Activated CD8-positive, alpha-beta memory T cell treated with anti-CD3 and anti-CD28 coated beads for 36 hours (primary cell): ENCODE measurements at regions not wholly inside any gene's neighbourhood (a gene's known extent, or its start where the extent isn't known, plus 50 kb on each side); places are given as distances from the start of the nearest gene placed in this dataset.
"Not testable (repeated sequence)": the region's sequence is repeated elsewhere in the genome, so short reads cannot be mapped to it uniquely, and the experiment has no call there.

Source experiments
- CTCF ChIA-PET: fragments of 350-600 bp; sonication (Branson Sonifier 250); formaldehyde crosslinking; loops from one replicate; lab custom pipeline; 2021; ENCODE audit warnings: antibody characterized with exemption; lab: Charles Lee
- POLR2A ChIA-PET: fragments of 350-600 bp; sonication (Branson Sonifier 250); formaldehyde crosslinking; loops from one replicate; lab custom pipeline; 2021; ENCODE audit warnings: antibody characterized with exemption; lab: Charles Lee

DNA sequence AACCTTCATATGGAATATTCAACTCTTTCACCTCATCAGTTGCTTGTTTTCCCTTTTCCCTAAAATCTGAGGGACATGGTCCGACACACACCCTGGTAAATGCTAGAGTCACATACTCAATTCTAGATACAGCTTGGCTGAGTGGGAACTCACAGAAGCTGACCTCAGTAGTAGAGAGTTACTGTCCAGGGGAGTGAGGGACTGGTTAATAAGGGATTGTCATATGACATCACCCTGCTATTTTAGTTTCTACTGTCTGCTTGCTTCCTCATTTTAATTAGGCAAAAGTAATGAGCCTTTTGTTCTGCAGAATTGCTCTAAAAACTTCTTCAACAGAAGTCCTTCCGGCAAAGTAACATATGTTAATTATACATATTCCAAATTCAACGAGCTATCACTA lies 244.5 kb downstream of the ZIC4 start:
- ChIA-PET POLR2A (no interaction called here), CTCF (no interaction called here)

DNA sequence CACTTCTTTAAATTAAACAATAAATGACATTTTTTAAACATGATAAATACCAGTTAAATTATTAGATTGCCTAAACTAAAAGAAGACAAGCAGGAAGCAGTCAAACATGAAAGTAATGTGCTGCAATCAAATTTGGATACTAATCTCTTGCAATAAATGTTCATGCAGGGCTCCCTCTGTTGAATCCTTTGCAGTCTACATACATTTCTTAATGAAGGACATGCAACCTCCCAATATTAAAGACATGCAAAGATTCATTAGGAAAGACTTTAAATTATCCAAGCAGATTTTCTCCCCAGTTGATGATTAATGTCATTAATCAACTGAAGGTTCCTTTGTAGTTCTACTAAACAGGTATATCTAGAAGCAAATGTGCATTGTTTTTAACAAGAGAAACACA lies 245.4 kb downstream of the ZIC4 start:
- ChIA-PET POLR2A (no interaction called here), CTCF (no interaction called here)

DNA sequence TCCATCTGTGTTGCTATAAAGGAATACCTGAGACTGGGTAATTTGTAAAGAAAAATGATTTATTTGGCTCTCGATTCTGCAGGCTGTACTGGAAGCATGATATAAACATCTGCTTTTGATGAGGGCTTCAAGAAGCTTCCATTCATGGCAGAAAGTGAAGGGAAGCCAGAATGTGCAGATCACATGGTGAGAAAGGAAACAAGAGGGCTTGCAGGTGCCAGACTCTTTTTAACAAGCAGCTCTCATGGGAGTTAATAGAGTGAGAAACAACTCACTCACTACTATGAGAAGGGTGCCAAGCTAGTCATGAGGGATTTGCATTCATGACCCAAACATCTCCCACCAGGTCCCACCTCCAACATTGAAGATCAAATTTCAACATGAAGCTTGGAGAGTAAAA lies 247.2 kb downstream of the ZIC4 start:
- CTCF ChIA-PET = no interaction called here
- POLR2A ChIA-PET = no interaction called here

DNA sequence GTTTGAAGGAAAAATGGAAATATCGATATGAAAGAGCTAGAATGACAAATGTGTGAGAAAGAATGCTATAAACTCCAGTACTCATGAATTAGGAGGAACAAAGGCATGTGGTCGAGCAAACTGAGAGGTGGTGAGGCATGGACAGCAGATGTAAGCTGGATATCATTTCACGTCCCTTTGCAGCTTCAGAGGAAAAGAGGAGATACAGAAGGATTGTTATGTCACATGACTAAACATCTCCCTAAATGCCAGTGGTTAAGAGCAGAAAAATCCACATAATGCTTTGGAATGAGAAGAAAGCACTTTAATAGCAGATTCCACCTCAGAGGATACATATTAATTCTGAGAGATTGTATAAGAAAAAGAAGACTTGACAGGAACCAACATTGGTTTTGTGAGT lies 248.7 kb downstream of the ZIC4 start:
- ChIA-PET CTCF (no interaction called here), POLR2A (no interaction called here)

DNA sequence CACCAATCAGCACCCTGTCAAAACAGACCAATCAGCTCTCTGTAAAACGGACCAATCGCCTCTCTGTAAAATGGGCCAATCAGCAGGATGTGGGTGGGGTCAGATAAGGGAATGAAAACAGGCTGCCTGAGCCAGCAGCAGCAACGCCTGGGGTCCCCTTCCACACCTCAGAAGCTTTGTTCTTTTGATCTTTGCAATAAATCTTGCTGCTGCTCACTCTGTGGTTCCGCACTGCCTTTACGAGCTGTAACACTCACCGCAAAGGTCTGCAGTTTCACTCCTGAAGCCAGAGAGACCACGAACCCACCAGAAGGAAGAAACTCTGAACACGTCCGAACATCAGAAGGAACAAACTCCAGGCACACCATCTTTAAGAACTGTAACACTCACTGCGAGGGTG lies 251.4 kb downstream of the ZIC4 start:
- POLR2A ChIA-PET, CTCF ChIA-PET: not testable (repeated sequence)

DNA sequence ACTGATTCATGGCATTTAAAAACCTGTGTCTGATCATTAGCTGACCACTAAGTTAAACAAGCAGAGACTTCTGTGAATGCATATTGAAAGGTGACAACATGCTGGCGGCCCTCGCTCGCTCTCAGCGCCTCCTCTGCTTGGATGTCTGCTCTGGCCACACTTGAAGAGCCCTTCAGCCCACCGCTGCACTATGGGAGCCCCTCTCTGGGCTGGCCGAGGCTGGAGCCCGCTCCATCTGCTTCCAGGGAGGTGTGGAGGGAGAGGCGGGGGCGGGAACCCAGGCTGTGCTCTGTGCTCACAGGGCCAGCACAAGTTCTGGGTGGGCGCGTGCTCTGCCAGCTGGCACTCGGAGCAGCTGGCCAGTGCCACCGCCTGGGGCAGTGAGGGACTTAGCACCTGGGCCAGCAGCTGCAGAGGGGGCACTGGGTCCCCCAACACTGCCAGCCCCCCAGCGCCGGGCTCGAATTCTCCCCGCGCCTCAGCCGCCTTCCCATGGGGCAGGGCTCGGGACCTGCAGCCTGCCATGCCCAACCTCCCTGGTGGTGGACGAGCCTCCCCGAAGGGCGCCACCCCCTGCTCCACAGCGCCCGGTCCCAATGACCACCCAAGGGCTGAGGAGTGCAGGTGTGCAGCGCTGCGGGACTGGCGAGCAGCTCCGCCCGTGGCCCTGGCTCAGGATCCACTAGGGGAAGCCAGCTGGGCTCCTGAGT lies 252.4 kb downstream of the ZIC4 start:
- POLR2A ChIA-PET = no interaction called here
- CTCF ChIA-PET = no interaction called here

DNA sequence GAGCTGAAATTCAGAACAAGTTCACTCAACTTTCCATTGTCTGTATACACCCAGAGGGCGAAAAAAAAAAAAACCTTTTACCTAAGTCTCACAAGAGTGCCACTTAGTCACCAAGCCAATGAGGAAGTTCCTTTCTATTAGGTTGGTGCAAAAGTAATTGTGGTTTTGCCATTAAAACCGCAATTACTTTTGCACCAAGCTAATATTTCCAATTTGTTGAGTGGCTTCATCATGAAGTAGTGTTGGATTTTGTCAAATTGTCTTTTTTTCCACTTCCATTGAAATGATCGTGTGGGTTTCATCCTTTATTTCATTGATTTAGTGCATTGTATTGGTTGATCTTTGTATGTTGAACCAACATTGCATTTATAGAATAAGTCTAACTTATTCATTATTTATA lies 253.9 kb downstream of the ZIC4 start:
- ChIA-PET CTCF (no interaction called here), POLR2A (no interaction called here)

DNA sequence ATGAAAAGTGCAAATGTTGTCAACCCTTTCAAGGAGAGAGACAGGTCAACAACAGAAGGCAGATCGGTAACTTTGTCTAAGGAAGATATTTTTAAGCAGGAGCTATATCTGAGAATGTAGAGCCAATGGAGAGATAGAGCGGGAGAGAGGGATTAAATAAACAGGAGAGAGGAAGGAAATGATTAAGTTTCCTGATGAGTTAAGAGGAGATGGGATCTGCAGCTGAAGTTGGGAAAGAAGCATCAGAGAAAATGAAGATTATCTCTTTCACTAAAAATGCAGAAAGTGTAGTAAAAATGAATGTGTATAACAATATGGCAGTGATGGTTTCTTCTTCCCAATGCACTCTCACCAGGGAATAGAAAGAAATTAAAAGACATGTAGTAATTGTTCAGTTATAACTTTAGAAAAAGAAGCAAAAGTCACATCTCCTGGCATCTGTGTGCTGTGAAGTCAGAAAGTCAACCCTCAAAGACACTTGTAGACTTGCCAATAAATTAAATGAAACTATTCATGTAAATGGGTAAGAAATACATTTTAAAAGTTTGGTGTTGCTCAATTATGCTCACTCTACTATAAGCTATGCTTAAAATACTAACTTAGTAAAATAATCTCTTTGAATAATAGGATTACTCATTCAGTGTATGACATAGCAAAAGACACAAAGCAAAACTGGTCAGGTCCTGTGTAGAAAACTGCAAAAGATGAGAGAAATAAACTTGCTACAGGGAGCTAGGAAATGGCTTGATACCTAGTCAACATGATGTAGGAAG lies 264.6 kb downstream of the ZIC4 start:
- ChIA-PET CTCF (no interaction called here), POLR2A (no interaction called here)

DNA sequence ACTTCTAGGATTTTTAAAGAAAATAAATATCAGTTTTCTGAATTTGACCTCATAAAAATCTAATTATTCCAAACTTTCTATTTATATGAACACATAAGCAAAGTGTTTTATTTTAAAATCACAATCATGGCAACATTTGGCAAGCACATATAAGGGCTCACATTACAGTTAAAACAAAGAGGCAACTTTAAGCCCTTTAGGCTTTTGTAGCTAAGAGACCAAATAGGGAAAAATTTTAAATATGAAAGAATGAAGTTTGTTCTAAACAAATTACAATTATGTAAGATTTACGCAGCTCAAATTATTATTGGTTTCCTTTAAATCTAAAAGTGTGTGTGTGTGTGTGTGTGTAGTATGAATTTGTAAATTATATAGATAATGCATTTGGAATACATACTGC lies 267.0 kb downstream of the ZIC4 start:
- ChIA-PET CTCF (no interaction called here), POLR2A (no interaction called here)

DNA sequence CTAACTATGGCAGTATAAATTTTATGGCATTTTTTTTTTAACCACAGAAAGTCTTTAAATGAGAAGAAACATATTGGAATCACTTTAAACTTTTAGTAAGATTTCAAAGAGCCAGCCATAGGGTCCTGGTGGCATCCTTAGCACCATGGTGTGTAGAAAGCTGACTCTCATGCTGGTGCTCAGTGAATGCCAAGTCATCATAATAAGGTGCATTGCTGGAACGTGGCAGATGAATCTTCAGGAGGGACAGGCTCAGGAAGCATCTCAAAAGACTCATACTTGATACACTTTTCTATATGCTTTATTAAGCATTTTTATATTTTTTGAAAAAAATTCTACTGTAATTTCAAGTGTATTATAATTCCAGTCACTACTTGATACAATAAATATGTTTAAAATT lies 274.2 kb downstream of the ZIC4 start:
- ChIA-PET POLR2A (no interaction called here), CTCF (no interaction called here)

DNA sequence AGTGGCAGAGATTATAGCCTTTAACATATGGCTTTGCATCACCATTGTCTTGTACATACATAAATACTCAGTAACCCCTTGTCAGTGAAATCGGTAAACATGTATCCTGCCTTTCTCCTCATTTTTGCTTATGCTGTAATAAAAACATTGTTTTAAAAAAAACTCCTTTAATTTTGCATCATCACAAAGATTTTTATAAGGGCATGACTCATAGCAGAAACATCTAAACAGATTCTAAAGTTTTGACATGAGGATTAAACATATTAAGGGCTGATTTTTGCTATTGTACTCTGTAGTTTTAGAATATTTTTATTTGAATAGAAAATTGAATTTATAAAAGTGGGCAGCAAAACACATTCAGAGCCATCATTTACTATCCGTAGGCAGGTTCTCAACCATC lies 275.9 kb downstream of the ZIC4 start:
- CTCF ChIA-PET = no interaction called here
- POLR2A ChIA-PET = interaction anchor here (0.6 kb wide), 1 partner anchor 665 kb away, joined by 5 read pairs; no protein-coding TSS in a partner anchor

DNA sequence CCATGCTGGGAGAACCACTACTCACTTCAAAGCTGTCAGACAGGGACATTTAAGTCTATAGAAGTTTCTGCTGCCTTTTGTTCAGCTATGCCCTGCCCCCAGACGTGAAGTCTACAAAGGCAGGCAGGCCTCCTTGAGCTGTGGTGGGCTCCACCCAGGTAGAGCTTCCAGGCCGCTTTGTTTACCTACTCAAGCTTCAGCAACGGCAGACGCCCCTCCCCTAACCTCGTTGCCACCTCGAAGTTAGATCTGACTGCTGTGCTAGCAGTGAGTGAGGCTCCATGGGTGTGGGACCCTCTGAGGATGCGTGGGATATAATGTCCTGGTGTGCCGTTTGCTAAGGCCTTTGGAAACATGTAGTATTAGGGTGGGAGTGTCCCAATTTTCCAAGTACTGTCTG lies 276.7 kb downstream of the ZIC4 start:
- ChIA-PET POLR2A (no interaction called here), CTCF (no interaction called here)

DNA sequence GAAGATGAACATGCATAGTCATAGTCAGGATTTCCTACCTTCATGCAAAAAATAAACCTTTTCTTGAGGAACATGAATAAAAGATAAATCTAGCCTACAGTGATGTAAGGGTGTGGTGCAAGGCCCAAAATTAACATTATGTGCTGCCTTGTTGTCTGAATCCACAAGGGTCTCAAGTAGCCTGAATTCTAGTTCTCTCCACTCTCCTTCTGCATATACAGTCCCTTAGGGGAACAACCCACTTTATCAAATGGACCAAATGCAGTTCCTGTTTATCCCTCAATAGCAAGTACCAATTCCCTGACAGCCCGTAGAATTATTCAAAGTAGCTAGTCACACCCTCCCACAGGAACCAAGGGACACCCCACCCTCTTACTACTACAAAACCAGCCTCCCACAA lies 284.0 kb downstream of the ZIC4 start:
- ChIA-PET POLR2A (no interaction called here), CTCF (no interaction called here)

DNA sequence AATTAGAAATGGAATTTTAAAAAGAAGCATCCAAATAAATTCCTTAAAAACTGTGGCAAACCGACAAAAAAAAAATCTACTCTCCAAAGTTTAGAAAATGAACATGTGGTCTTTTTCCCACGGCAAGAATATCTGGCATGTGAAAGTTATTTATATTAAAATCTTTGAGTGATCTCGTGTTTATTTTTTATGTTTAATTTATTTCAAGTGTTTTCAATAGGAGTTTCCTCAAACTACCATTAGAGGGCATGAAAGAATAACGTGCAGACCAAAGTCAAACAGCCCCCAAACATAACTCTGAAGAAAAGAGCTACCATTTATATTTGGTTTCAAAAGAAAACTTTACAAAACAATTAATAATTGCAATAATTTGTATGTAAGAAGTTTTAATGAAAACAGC lies 286.4 kb downstream of the ZIC4 start:
- ChIA-PET CTCF (no interaction called here), POLR2A (no interaction called here)

DNA sequence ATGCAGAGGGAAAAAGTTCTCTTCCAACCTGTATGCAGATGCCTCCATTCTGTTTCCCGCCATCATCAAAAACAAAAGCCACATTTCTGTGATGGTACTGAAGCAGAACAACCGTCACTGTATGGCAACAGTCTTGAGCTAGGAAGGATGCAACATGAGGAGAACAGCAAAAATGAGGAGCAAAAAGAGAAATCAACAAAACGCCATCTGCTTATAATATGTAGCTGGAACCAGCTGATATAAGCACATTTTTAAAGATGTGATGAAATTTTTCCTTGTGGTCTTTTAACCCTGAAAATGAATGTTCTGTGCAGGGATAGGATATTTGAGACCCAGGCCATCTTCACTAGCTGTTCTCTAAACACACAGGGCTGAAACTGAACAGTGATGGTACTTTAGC lies 287.0 kb downstream of the ZIC4 start:
- CTCF ChIA-PET = no interaction called here

DNA sequence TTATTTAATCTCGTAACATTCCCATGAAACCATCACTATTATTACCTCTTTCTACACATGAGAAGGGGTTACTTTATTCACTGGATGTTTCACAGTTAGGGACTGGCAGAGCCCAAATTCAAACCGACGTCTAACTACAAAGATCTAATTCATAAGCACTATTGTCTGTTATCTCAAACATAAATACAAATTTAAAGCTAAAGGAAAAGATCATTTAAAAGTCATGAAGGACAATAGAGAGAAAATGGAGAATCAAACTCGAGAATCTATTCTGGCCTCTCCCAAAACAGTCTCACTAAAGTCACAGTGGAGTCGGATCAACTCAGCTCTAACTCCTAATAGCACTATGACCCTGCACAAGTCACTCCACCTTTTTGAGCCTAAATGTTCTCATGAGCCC lies 287.7 kb downstream of the ZIC4 start:
- ChIA-PET POLR2A (no interaction called here), CTCF (no interaction called here)

More for the DNA sequence above, 287.0 kb downstream of the ZIC4 start:
- POLR2A ChIA-PET = no interaction called here

DNA sequence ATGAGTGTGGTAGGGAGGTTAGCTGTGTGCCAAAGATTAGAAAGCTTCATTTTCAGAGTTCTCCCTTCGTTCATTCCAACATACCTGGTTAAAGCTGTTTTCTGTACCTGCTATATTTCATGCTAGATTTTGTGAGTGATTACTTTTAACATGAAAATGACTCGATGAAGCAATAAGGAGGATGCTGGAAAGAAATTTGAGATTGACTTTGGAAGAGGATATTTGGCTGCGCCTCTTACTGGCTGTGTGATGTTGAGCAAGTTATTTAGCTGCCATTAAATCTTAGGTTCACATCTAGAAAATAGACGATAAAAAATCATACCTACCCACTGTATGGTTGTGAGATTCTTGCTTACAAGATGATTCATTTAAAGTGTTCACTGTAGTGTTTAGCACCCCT lies 288.7 kb downstream of the ZIC4 start:
- CTCF ChIA-PET = no interaction called here
- POLR2A ChIA-PET = no interaction called here

DNA sequence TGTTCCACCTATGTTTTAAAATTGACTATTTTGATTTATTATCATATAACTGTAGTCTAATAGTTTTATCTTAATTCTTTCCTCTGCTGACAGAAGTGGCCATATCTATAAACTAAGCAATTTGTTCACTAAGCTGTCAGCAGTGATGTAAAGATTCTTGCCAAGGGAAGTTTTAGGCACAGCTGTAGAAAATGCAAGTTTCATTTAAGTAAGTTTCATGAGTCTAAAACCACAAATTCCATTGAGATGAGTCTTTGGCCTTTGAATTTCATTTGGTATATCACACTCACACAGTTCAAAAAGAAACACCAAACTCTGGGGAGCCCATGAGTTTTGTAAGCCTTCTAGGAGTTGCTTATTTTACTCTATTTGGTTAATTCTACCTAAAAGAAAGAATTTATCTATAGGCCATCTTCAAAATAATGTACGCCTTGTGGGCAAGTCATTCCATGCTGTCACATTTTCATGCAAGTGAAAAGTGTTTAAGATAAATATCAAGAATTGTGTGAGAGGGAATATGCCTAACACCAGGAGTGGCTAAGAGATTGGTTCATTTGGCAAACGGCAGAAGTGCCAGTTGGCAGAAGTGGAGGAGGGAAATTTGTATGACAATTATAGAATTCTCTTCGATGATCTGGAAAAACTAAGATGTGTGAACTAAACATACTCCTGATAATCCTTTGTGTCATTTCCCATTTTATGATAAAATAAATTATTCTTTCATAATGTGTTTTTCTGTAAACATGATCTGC lies 292.9 kb downstream of the ZIC4 start:
- CTCF ChIA-PET = no interaction called here
- POLR2A ChIA-PET = no interaction called here

DNA sequence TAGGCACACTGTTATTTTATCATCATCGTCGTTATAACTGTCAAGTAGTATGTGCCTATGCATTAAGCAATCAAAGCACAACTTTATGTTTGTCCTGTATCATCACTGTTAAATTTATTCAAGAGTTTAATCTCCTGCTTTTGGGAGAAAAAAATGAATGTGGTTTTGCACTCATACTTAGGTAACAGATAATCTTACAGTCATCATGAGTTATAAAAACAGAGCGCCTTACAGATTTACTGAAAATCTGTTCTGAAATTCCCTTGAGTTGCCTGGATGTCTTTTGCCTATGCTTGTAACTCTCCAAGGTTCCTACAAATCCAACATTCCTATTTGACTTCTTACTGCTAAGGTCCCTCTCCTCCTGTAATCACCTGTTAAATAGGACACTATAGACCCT lies 307.3 kb downstream of the ZIC4 start:
- CTCF ChIA-PET = no interaction called here
- POLR2A ChIA-PET = no interaction called here

DNA sequence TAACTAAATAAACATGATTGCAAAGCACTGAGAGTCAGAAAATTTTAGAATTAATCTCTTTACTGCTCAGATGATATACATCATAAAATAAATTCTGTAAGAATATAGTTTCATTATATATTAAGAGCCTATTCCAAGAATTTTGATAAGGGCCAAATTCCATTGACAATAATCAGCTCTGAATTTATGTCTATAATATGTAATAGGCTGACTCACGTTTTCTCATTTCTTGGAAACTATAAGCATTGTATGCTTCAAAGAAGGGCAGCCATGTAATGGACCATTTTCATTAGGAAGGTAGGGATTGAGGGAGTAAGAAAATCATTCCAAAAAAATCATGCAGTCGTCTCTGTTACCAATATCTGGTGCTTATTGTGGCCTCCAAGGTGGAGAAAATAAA lies 315.9 kb downstream of the ZIC4 start:
- ChIA-PET CTCF (no interaction called here), POLR2A (no interaction called here)

DNA sequence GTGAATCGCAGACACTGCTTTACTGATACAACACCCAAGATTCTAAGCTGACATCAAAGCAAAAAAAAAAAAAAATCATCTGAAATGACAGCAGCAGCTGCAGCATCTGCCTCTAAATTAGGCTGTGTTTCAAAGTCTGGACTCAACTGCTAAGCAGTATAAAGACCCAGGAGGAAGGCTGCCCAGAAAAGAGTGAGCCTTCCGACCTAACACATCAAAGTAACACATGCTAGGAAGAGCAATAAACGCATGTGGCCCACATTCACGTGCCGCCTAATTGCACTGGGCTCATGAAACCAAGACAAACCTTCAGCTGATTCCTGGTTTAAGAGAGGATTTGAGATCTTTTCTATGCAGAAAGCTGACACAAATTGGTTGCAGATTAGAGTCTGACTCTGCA lies 317.1 kb downstream of the ZIC4 start:
- CTCF ChIA-PET = no interaction called here
- POLR2A ChIA-PET = no interaction called here
